Loucy (cell line): ENCODE measurements at regions not wholly inside any gene's neighbourhood (a gene's known extent, or its start where the extent isn't known, plus 50 kb on each side); places are given as distances from the start of the nearest gene placed in this dataset.

ENCODE experiments used
- CTCF ChIP-seq: fragments of 200-600 bp; sonication (generic); conservative IDR thresholded peaks from 2 replicates; pipeline ENCODE4 v1.5.1; 2014; ENCODE audit warnings: mild to moderate bottlenecking, antibody characterized with exemption, low read length
- EZH2phosphoT487 ChIP-seq: fragments of 200-600 bp; IDR thresholded peaks from 2 replicates; pipeline ENCODE4 v1.6.1; 2018; ENCODE audit warnings: antibody characterized with exemption, mild to moderate bottlenecking, moderate library complexity, borderline replicate concordance

- no peak for TF ChIP-seq CTCF
- no peak for TF ChIP-seq EZH2phosphoT487
Observed at GRCh38 chr16:65770752-65771151, 595.7 kb upstream of the CDH5 start.
